OCI-LY1 (cell line): ENCODE measurements at regions not wholly inside any gene's neighbourhood (a gene's known extent, or its start where the extent isn't known, plus 50 kb on each side); places are given as distances from the start of the nearest gene placed in this dataset.

Source experiments
- CTCF ChIP-seq: fragments of 200-600 bp; sonication (generic), shearing (Covaris generic); IDR thresholded peaks from 2 replicates; pipeline ENCODE4 v1.5.1; 2017; ENCODE audit warnings: mild to moderate bottlenecking, antibody characterized with exemption, low read length, moderate library complexity, mixed read lengths
- EZH2 ChIP-seq: fragments of 200-600 bp; sonication (generic), shearing (Covaris generic); IDR thresholded peaks from 2 replicates; pipeline ENCODE4 v1.8.0; 2017; ENCODE audit warnings: borderline replicate concordance, mixed run types, mild to moderate bottlenecking, antibody characterized with exemption, low read length, moderate library complexity, mixed read lengths

GRCh38 chr1:30575066-30575465, 148.3 kb downstream of the MATN1 start:
- TF ChIP-seq EZH2 (no peak), CTCF (no peak)
